Caco-2 (cell line): ENCODE measurements at regions not wholly inside any gene's neighbourhood (a gene's known extent, or its start where the extent isn't known, plus 50 kb on each side); places are given as distances from the start of the nearest gene placed in this dataset.

ENCODE experiments used
- BruUV-seq: library from RNA; stranded (reverse); fragments of 400-500 nt; replicated peaks from 2 replicates; lab custom pipeline; 2021; lab: Mats Ljungman, UMichigan
- CTCF ChIA-PET: fragments of 300-600 bp; sonication (Branson Sonifier 250); formaldehyde crosslinking; loops from one replicate; lab custom pipeline; 2022; ENCODE audit warnings: antibody characterized with exemption; lab: Charles Lee
- POLR2A ChIA-PET: fragments of 300-600 bp; sonication (Branson Sonifier 250); formaldehyde crosslinking; loops from one replicate; lab custom pipeline; 2022; ENCODE audit warnings: antibody characterized with exemption; lab: Charles Lee
- DNase-seq, 2 experiments: peaks; one replicate each; pipeline versions ENCODE4 v3.0.0 to v3.0.0-alpha.2; 2020 to 2022
- H3K27me3 ChIP-seq: replicated peaks from 2 replicates; pipeline ENCODE4 v1.6.0; 2011; ENCODE audit warnings: low read length; ENCODE audit not compliant: control insufficient read depth, insufficient read depth
- H3K36me3 ChIP-seq: 2 replicates; pipeline ENCODE4 v1.5.1; 2011; ENCODE audit warnings: low read length; ENCODE audit not compliant: control insufficient read depth, insufficient read depth
- H3K4me1 ChIP-seq: fragments of 250-450 bp; sonication (Bioruptor Pico); 2 replicates; pipeline ENCODE4 v1.5.1; 2020; ENCODE audit warnings: mild to moderate bottlenecking
- H3K4me3 ChIP-seq: 2 replicates; pipeline ENCODE4 v1.5.1; 2011; ENCODE audit warnings: low read depth, mild to moderate bottlenecking, control low read depth, low read length
- H3K9me3 ChIP-seq: fragments of 250-450 bp; sonication (Bioruptor Pico); 2 replicates; pipeline ENCODE4 v1.5.1; 2020; ENCODE audit warnings: mild to moderate bottlenecking, moderate library complexity
- H3K27ac Mint-ChIP-seq: one replicate; pipeline ENCODE4 v1.8.0; 2022; ENCODE audit warnings: mixed read lengths; ENCODE audit not compliant: unreplicated experiment
- H3K27me3 Mint-ChIP-seq: one replicate; pipeline ENCODE4 v1.8.0; 2022; ENCODE audit warnings: mixed read lengths; ENCODE audit not compliant: insufficient read depth, unreplicated experiment
- H3K36me3 Mint-ChIP-seq: one replicate; pipeline ENCODE4 v1.8.0; 2022; ENCODE audit warnings: mild to moderate bottlenecking, mixed read lengths; ENCODE audit not compliant: insufficient read depth, unreplicated experiment
- H3K4me1 Mint-ChIP-seq: one replicate; pipeline ENCODE4 v1.8.0; 2022; ENCODE audit warnings: low read depth, mixed read lengths; ENCODE audit not compliant: unreplicated experiment
- H3K4me3 Mint-ChIP-seq: one replicate; pipeline ENCODE4 v1.8.0; 2022; ENCODE audit warnings: mild to moderate bottlenecking, moderate library complexity, mixed read lengths; ENCODE audit not compliant: unreplicated experiment
- H3K9me3 Mint-ChIP-seq: one replicate; pipeline ENCODE4 v1.8.0; 2022; ENCODE audit warnings: mixed read lengths; ENCODE audit not compliant: unreplicated experiment
- intact Hi-C: fragments of 100-400 bp; cut with micrococcal nuclease; formaldehyde crosslinking; loops from one replicate; pipeline ENCODE4 v1.10.0; 2022; ENCODE audit not compliant: unreplicated experiment
- TF ChIP-seq, protein P1 (sequence below), 2 experiments: fragments of 200-600 bp in 1 of 2; IDR thresholded peaks; 1 replicate in 1 of 2; 2 replicates in 1 of 2; pipeline versions ENCODE4 v1.5.1 to v1.8.0; 2011 to 2022; ENCODE audit warnings: antibody characterized with exemption in 1 of 2, control low read depth in 1 of 2, inconsistent platforms in 1 of 2, low read depth in 1 of 2, low read length in 1 of 2, mild to moderate bottlenecking in 1 of 2, moderate library complexity in 1 of 2; ENCODE audit not compliant: insufficient read depth in 1 of 2, severe bottlenecking in 1 of 2, unreplicated experiment in 1 of 2

DNA sequence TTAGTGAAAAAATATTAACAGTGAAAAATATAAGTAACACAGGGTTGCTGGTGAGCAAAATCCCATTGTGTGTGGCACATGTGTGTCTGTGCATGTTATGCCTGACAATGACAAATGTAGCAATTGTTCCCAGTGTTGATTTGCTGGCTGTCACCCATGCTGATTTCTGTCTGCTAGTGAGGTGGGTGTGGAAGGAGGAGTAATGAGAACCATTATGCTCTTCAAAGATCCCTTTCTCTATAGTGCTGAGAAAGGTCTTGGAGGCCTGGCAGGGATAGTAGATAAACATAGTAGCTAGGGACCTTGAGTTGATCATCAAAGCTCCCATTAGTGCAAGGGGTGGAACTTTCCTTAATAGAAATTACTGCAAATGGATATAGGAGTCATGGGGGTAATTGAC is 152.5 kb upstream of the CLINT1 start:
- intact Hi-C loops: no loop called here
- no peaks in the 10 kb centered on the region for H3K4me1 ChIP-seq
- POLR2A ChIA-PET: no interaction called here
- Mint-ChIP-seq H3K4me3 (no peak overlapping the region), H3K4me1 (no peaks in the 10 kb centered on the region), H3K27ac (no peak overlapping the region), H3K9me3 (no peaks in the 10 kb centered on the region), H3K27me3 (no peaks in the 10 kb centered on the region), H3K36me3 (no peaks in the 10 kb centered on the region)
- no peaks in the 10 kb centered on the region for H3K36me3 ChIP-seq
- no peak for DNase-seq
- BruUV-seq: no TSS peak
- no peaks in the 10 kb centered on the region for H3K9me3 ChIP-seq
- no peak overlapping the region for H3K4me3 ChIP-seq
- CTCF ChIA-PET: interaction anchor here (1.1 kb wide), 1 partner anchor 17 kb away, joined by 3 read pairs; no protein-coding TSS in a partner anchor
- H3K27me3 ChIP-seq: no peaks in the 10 kb centered on the region
- TF ChIP-seq, protein P1, sequence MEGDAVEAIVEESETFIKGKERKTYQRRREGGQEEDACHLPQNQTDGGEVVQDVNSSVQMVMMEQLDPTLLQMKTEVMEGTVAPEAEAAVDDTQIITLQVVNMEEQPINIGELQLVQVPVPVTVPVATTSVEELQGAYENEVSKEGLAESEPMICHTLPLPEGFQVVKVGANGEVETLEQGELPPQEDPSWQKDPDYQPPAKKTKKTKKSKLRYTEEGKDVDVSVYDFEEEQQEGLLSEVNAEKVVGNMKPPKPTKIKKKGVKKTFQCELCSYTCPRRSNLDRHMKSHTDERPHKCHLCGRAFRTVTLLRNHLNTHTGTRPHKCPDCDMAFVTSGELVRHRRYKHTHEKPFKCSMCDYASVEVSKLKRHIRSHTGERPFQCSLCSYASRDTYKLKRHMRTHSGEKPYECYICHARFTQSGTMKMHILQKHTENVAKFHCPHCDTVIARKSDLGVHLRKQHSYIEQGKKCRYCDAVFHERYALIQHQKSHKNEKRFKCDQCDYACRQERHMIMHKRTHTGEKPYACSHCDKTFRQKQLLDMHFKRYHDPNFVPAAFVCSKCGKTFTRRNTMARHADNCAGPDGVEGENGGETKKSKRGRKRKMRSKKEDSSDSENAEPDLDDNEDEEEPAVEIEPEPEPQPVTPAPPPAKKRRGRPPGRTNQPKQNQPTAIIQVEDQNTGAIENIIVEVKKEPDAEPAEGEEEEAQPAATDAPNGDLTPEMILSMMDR (IDR thresholded peaks at IDR 0.05; ENCODE audit: insufficient read depth in 1 of 2, low read depth in 1 of 2, low read length in 1 of 2, severe bottlenecking in 1 of 2, unreplicated experiment in 1 of 2): no peak

- Mint-ChIP-seq H3K36me3 (no peaks in the 10 kb centered on the region), H3K27ac (no peak overlapping the region), H3K9me3 (no peaks in the 10 kb centered on the region), H3K4me1 (no peaks in the 10 kb centered on the region), H3K27me3 (no peaks in the 10 kb centered on the region), H3K4me3 (no peak overlapping the region)
- Histone ChIP-seq H3K27me3 (no peaks in the 10 kb centered on the region), H3K36me3 (no peaks in the 10 kb centered on the region), H3K4me3 (no peak overlapping the region), H3K4me1 (no peaks in the 10 kb centered on the region), H3K9me3 (no peaks in the 10 kb centered on the region)
- no TSS peak for BruUV-seq
- TF ChIP-seq, protein P1 (IDR thresholded peaks at IDR 0.05; ENCODE audit: insufficient read depth in 1 of 2, low read depth in 1 of 2, low read length in 1 of 2, severe bottlenecking in 1 of 2, unreplicated experiment in 1 of 2): no peak
- ChIA-PET POLR2A (no interaction called here), CTCF (no interaction called here)
- intact Hi-C loops: no loop called here
- DNase-seq: no peak
Measured at GRCh38 chr5:158010831-158011230, 151.9 kb upstream of the CLINT1 start.

DNA sequence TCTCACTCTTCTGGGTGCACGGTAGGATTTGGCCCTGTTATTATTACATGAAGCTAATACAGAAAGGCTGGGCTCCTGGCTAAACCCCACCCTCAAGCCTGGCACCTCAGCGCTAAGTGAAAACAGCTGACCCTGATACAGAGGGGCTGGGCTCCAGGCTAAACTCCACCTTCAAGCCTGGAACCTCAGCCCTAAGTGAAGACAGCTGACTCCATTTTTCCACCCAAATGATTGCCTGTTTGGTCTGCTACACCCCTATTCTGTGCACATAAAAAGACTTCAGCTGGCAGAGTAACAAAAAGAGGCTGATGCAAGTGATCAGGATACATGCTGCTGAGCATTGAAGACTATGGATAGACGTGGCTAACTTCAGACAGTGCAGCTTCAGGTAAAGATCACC is 148.4 kb upstream of the CLINT1 start:
- CTCF ChIA-PET: interaction anchor here (0.7 kb wide), 1 partner anchor 13 kb away, joined by 3 read pairs; no protein-coding TSS in a partner anchor
- H3K4me1 Mint-ChIP-seq: no peaks in the 10 kb centered on the region

More for the DNA sequence above, 148.4 kb upstream of the CLINT1 start:
- no peaks in the 10 kb centered on the region for H3K9me3 ChIP-seq
- TF ChIP-seq, protein P1 (IDR thresholded peaks at IDR 0.05; ENCODE audit: insufficient read depth in 1 of 2, low read depth in 1 of 2, low read length in 1 of 2, severe bottlenecking in 1 of 2, unreplicated experiment in 1 of 2): no peak
- H3K27me3 ChIP-seq: no peaks in the 10 kb centered on the region
- no peak for DNase-seq
- H3K4me3 ChIP-seq: no peak overlapping the region
- no peaks in the 10 kb centered on the region for H3K36me3 Mint-ChIP-seq
- H3K27me3 Mint-ChIP-seq: no peaks in the 10 kb centered on the region
- H3K36me3 ChIP-seq: no peaks in the 10 kb centered on the region
- H3K9me3 Mint-ChIP-seq: no peaks in the 10 kb centered on the region
- no peak overlapping the region for H3K27ac Mint-ChIP-seq
- no peaks in the 10 kb centered on the region for H3K4me1 ChIP-seq
- no peak overlapping the region for H3K4me3 Mint-ChIP-seq
- intact Hi-C loops: no loop called here
- no TSS peak for BruUV-seq
- POLR2A ChIA-PET: no interaction called here
